SK-N-SH treated with all-trans-retinoic acid at 6 μM for 48 hours (cell line): ENCODE measurements at regions not wholly inside any gene's neighbourhood (a gene's known extent, or its start where the extent isn't known, plus 50 kb on each side); places are given as distances from the start of the nearest gene placed in this dataset.

Source experiments
- ARNTL ChIP-seq: fragments of 450-650 bp; formaldehyde crosslinking; IDR thresholded peaks from 2 replicates; pipeline ENCODE4 v1.5.0; 2020; ENCODE audit warnings: low read depth, mild to moderate bottlenecking, moderate library complexity, borderline replicate concordance
- ESRRG ChIP-seq: fragments of 250-450 bp; sonication (Bioruptor Pico); IDR thresholded peaks from 2 replicates; pipeline ENCODE4 v1.6.1; 2021; ENCODE audit warnings: mild to moderate bottlenecking
- TOX ChIP-seq: fragments of 250-450 bp; sonication (Bioruptor Pico); IDR thresholded peaks from 2 replicates; pipeline ENCODE4 v1.8.0; 2021; ENCODE audit warnings: mild to moderate bottlenecking, moderate library complexity, borderline replicate concordance
- ZFP30 ChIP-seq: fragments of 450-650 bp; formaldehyde crosslinking; IDR thresholded peaks from 2 replicates; pipeline ENCODE4 v1.5.0; 2022; ENCODE audit warnings: mild to moderate bottlenecking, moderate library complexity

DNA sequence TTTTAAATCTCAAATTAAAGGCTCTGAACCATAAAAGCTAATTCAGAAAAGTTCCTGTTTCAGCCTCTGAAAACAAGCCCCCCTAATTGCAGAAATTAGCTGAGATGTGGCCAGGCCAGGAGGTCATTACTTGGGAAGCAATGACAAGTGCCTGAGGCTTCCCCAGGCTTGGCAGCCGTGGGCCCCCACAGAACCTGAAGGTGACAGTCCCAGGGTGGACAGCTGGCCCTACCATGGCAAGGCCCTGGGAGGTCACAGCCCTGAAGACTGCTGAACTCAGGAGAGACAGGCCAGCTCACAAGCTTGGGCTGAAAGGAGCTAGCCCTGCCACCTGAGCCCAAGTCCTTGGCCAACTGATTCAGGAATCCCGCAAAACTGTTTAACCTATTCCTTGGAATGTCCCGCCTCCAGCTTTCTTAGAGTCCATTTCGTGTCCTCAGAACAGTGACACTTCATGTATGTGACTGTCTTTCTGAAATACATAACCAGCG lies 54.3 kb upstream of the PKDCC start:
- no peak for TF ChIP-seq ZFP30 (CRISPR knock-in tag)
- TF ChIP-seq ARNTL (CRISPR knock-in tag), result no peak
- no peak for TF ChIP-seq TOX (CRISPR knock-in tag)
- TF ChIP-seq ESRRG (CRISPR knock-in tag), result no peak
